ENCODE measurements at regions not wholly inside any gene's neighbourhood (a gene's known extent, or its start where the extent isn't known, plus 50 kb on each side); places are given as distances from the start of the nearest gene placed in this dataset.

DNA sequence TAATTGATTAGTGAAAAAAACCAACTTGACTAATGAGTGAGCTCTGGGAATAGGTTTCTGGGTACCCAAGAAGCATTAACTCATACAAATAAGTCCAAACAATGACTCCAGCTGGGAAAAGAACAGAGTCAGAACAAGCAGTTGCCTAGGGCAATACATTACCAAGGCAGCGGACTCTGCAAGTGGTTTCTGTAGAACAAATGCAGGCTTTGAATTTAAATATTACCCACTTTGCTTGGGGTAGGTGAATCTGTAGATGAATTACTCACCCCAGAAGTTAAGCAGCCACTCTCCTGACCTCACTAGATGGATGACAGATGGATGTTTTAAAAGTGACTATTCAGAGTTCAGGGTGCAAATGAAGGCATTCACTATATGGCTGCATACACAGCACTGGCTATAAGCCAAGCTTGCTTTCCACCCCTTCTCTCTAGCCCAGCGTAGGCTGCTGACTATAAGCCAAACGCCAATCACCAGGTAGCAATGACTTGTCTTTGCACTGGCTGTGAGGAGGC is 73.1 kb upstream of the BHLHE40 start:
- Histone ChIP-seq H2AFZ (ENCODE audit: low read depth, low read length) (peak overlapping the region; percentile 41; the same call in 1 of the 2 replicates), H3K4me3 (no peak overlapping the region), H4K20me1 (replicated peaks; ENCODE audit: control insufficient read depth, insufficient read depth, low read length) (no peaks in the 10 kb centered on the region), H3K9me3 (replicated peaks; ENCODE audit: control insufficient read depth, insufficient read depth, low read depth, low read length) (no peaks in the 10 kb centered on the region), H3K27me3 (ENCODE audit: control insufficient read depth in 2 of 2, insufficient read depth in 2 of 2, low read length in 2 of 2) (no peaks in the 10 kb centered on the region), H3K79me2 (ENCODE audit: control insufficient read depth, insufficient read depth, low read length) (no peaks in the 10 kb centered on the region), H3K9me1 (ENCODE audit: control insufficient read depth, insufficient read depth, low read length) (no peaks in the 10 kb centered on the region), H3K36me3 (ENCODE audit: control insufficient read depth, insufficient read depth, low read length) (no peaks in the 10 kb centered on the region), H3K4me1 (replicated peaks in 1 of 2; ENCODE audit: control insufficient read depth in 2 of 2, insufficient read depth in 2 of 2, low read length in 2 of 2) (peaks cover 0 to 20% of the 10 kb centered on the region in 2 experiments; a peak in 4 of 5 replicates), H3K9ac (ENCODE audit: insufficient read depth in 1 of 2, low read depth in 2 of 2, low read length in 2 of 2) (no peak overlapping the region), H3K27ac (ENCODE audit: extremely low read depth, low read depth, low read length) (no peak overlapping the region), H3K4me2 (ENCODE audit: insufficient read depth, low read length) (no peak overlapping the region)
- WGBS (ENCODE audit: insufficient coverage, low coverage, missing lambda C conversion rate) = 11% methylated on average over 3 of the region's 3 CpGs
- intact Hi-C loops (cut with micrococcal nuclease) (no loop called here), in situ Hi-C loops (cut with MboI) (no loop called here)
- DNase-seq (ENCODE audit: extremely low read depth in 1 of 4, low spot score in 3 of 4) (peak in 2 of 4 experiments; percentile 50 to 70), FAIRE-seq (peak; percentile 73), ATAC-seq (peak; percentile 71)
- ChIA-PET POLR2A (interaction anchor here (0.6 to 1.7 kb wide), 5 partner anchors 8 to 30 kb away, joined by 3 to 5 read pairs (median 3); no protein-coding TSS in a partner anchor), CTCF (ENCODE audit: low intra/inter-chr PET ratio) (interaction anchor here (0.7 kb wide), 1 partner anchor 73 kb away, joined by 3 read pairs; no protein-coding TSS in a partner anchor)
- BruUV-seq (replicated peaks) = no TSS peak
- TF ChIP-seq HDAC6 (IDR thresholded peaks at IDR 0.05; ENCODE audit: low read depth, low read length) (no peak), SOX6 (IDR thresholded peaks at IDR 0.05) (no peak), ZNF124 (CRISPR knock-in tag; IDR thresholded peaks at IDR 0.05) (no peak), ZNF143 (CRISPR knock-in tag; IDR thresholded peaks at IDR 0.05) (no peak), SETDB1 (IDR thresholded peaks at IDR 0.05; ENCODE audit: low read length) (no peak), POLR3G (IDR thresholded peaks at IDR 0.05; ENCODE audit: extremely low read depth, insufficient read length, insufficient replicate concordance) (no peak), UBTF (IDR thresholded peaks at IDR 0.05; ENCODE audit: borderline replicate concordance in 1 of 2, low read depth in 2 of 2, low read length in 2 of 2) (no peak), ZNF282 (CRISPR knock-in tag; IDR thresholded peaks at IDR 0.05) (no peak), SAFB (IDR thresholded peaks at IDR 0.05; ENCODE audit: borderline replicate concordance, low read depth, low read length) (no peak), KLF6 (CRISPR knock-in tag; IDR thresholded peaks at IDR 0.05; ENCODE audit: borderline replicate concordance) (no peak), MCM3 (IDR thresholded peaks at IDR 0.05) (no peak), SMC3 (conservative IDR thresholded peaks at IDR 0.05; ENCODE audit: insufficient read depth, low read depth, low read length) (no peak), PURB (CRISPR knock-in tag; IDR thresholded peaks at IDR 0.05; ENCODE audit: low read depth) (no peak), NFIC (IDR thresholded peaks at IDR 0.05) (peak; percentile 91), RFX1 (IDR thresholded peaks at IDR 0.05) (peak; percentile 44), MEIS2 (IDR thresholded peaks at IDR 0.05; ENCODE audit: partially characterized antibody) (peak; percentile 60)
- TF ChIP-seq, protein P1, sequence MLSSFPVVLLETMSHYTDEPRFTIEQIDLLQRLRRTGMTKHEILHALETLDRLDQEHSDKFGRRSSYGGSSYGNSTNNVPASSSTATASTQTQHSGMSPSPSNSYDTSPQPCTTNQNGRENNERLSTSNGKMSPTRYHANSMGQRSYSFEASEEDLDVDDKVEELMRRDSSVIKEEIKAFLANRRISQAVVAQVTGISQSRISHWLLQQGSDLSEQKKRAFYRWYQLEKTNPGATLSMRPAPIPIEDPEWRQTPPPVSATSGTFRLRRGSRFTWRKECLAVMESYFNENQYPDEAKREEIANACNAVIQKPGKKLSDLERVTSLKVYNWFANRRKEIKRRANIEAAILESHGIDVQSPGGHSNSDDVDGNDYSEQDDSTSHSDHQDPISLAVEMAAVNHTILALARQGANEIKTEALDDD (IDR thresholded peaks at IDR 0.05) = peak; percentile 70; the same call in 1 of the 2 replicates
- TF ChIP-seq, protein P2, sequence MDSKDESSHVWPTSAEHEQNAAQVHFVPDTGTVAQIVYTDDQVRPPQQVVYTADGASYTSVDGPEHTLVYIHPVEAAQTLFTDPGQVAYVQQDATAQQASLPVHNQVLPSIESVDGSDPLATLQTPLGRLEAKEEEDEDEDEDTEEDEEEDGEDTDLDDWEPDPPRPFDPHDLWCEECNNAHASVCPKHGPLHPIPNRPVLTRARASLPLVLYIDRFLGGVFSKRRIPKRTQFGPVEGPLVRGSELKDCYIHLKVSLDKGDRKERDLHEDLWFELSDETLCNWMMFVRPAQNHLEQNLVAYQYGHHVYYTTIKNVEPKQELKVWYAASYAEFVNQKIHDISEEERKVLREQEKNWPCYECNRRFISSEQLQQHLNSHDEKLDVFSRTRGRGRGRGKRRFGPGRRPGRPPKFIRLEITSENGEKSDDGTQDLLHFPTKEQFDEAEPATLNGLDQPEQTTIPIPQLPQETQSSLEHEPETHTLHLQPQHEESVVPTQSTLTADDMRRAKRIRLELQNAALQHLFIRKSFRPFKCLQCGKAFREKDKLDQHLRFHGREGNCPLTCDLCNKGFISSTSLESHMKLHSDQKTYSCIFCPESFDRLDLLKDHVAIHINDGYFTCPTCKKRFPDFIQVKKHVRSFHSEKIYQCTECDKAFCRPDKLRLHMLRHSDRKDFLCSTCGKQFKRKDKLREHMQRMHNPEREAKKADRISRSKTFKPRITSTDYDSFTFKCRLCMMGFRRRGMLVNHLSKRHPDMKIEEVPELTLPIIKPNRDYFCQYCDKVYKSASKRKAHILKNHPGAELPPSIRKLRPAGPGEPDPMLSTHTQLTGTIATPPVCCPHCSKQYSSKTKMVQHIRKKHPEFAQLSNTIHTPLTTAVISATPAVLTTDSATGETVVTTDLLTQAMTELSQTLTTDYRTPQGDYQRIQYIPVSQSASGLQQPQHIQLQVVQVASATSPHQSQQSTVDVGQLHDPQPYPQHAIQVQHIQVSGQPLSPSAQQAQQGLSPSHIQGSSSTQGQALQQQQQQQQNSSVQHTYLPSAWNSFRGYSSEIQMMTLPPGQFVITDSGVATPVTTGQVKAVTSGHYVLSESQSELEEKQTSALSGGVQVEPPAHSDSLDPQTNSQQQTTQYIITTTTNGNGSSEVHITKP (IDR thresholded peaks at IDR 0.05; ENCODE audit: partially characterized antibody) = peak; percentile 45
